DND-41 (cell line): ENCODE measurements at regions not wholly inside any gene's neighbourhood (a gene's known extent, or its start where the extent isn't known, plus 50 kb on each side); places are given as distances from the start of the nearest gene placed in this dataset.

Experiments
- ATAC-seq: fragments of 200-7000 bp; cut with Tn5 transposase; 3 replicates; pipeline ENCODE4 v1.9.1; 2021; ENCODE audit warnings: low read depth; ENCODE audit not compliant: insufficient read depth
- DNase-seq: peaks from one replicate; pipeline ENCODE4 v3.0.0-alpha.2; 2020
- H2AFZ ChIP-seq: 2 replicates; pipeline ENCODE4 v1.6.0; 2012; ENCODE audit warnings: low read depth, low read length
- H3K27ac ChIP-seq: 2 replicates; pipeline ENCODE4 v1.5.1; 2012; ENCODE audit warnings: low read length, inconsistent platforms
- H3K27me3 ChIP-seq: fragments of 200-600 bp; sonication (generic); 2 replicates; pipeline ENCODE4 v1.6.0; 2012; ENCODE audit warnings: low read length, mild to moderate bottlenecking, inconsistent platforms; ENCODE audit not compliant: insufficient read depth, poor library complexity
- H3K36me3 ChIP-seq: 2 replicates; pipeline ENCODE4 v1.5.1; 2012; ENCODE audit warnings: low read length, inconsistent platforms; ENCODE audit not compliant: insufficient read depth
- H3K4me1 ChIP-seq: 2 replicates; pipeline ENCODE4 v1.5.1; 2012; ENCODE audit warnings: mild to moderate bottlenecking, low read length; ENCODE audit not compliant: insufficient read depth
- H3K4me2 ChIP-seq: 2 replicates; pipeline ENCODE4 v1.6.0; 2012; ENCODE audit warnings: mild to moderate bottlenecking, moderate library complexity, low read length, inconsistent platforms; ENCODE audit not compliant: insufficient read depth
- H3K4me3 ChIP-seq, 2 experiments: fragments of 200-600 bp in 1 of 2; shearing (Covaris generic) in 1 of 2; 2 replicates each; pipeline ENCODE4 v1.5.1; 2012 to 2016; ENCODE audit warnings: inconsistent platforms in 2 of 2, low read length in 2 of 2, mild to moderate bottlenecking in 2 of 2, low read depth in 1 of 2, moderate library complexity in 1 of 2
- H3K79me2 ChIP-seq: 2 replicates; pipeline ENCODE4 v1.6.0; 2012; ENCODE audit warnings: low read length, inconsistent platforms; ENCODE audit not compliant: insufficient read depth
- H3K9ac ChIP-seq: 2 replicates; pipeline ENCODE4 v1.6.0; 2012; ENCODE audit warnings: low read depth, mild to moderate bottlenecking, inconsistent platforms, low read length, moderate library complexity
- H3K9me3 ChIP-seq: 2 replicates; pipeline ENCODE4 v1.5.1; 2012; ENCODE audit warnings: low read length, moderate library complexity, mild to moderate bottlenecking, inconsistent platforms; ENCODE audit not compliant: insufficient read depth, severe bottlenecking
- H4K20me1 ChIP-seq: 2 replicates; pipeline ENCODE4 v1.6.0; 2012; ENCODE audit warnings: low read length; ENCODE audit not compliant: insufficient read depth
- CTCF ChIP-seq: IDR thresholded peaks from 2 replicates; pipeline ENCODE4 v1.5.1; 2012; ENCODE audit warnings: borderline replicate concordance, low read length, moderate library complexity, mild to moderate bottlenecking; ENCODE audit not compliant: poor library complexity, severe bottlenecking; ENCODE audit errors: extremely low read depth
- EZH2 ChIP-seq: IDR thresholded peaks from 3 replicates; pipeline ENCODE4 v1.6.1; 2012; ENCODE audit warnings: borderline replicate concordance, low read depth, mild to moderate bottlenecking, moderate library complexity, low read length, inconsistent platforms; ENCODE audit not compliant: severe bottlenecking

GRCh38 chr11:97786961-97787360 is 1233.8 kb upstream of the CNTN5 start:
- Histone ChIP-seq H3K4me3 (no peak overlapping the region), H3K79me2 (no peaks in the 10 kb centered on the region), H3K4me2 (no peak overlapping the region), H3K36me3 (no peaks in the 10 kb centered on the region), H3K27ac (no peak overlapping the region), H3K9me3 (no peaks in the 10 kb centered on the region), H2AFZ (no peak overlapping the region), H3K9ac (no peak overlapping the region), H3K4me1 (no peaks in the 10 kb centered on the region), H3K27me3 (no peaks in the 10 kb centered on the region), H4K20me1 (no peaks in the 10 kb centered on the region)
- DNase-seq (no peak), ATAC-seq (no peak)
- no peak for TF ChIP-seq CTCF
- no peak for TF ChIP-seq EZH2

GRCh38 chr11:97794876-97795275 is 1225.9 kb upstream of the CNTN5 start:
- Histone ChIP-seq H3K27ac (no peak overlapping the region), H4K20me1 (no peaks in the 10 kb centered on the region), H3K9me3 (no peaks in the 10 kb centered on the region), H3K4me2 (no peak overlapping the region), H3K27me3 (no peaks in the 10 kb centered on the region), H3K4me1 (no peaks in the 10 kb centered on the region), H3K4me3 (no peak overlapping the region), H3K9ac (no peak overlapping the region), H3K36me3 (no peaks in the 10 kb centered on the region), H2AFZ (no peak overlapping the region), H3K79me2 (no peaks in the 10 kb centered on the region)
- TF ChIP-seq CTCF (no peak), EZH2 (no peak)
- ATAC-seq (no peak), DNase-seq (no peak)

- Histone ChIP-seq H3K4me1 (no peaks in the 10 kb centered on the region), H4K20me1 (no peaks in the 10 kb centered on the region), H3K36me3 (no peaks in the 10 kb centered on the region), H3K4me2 (no peak overlapping the region), H3K4me3 (no peak overlapping the region), H3K27ac (no peak overlapping the region), H2AFZ (no peak overlapping the region), H3K27me3 (no peaks in the 10 kb centered on the region), H3K79me2 (no peaks in the 10 kb centered on the region), H3K9me3 (no peaks in the 10 kb centered on the region), H3K9ac (no peak overlapping the region)
- ATAC-seq: no peak
- no peak for TF ChIP-seq EZH2
- no peak for TF ChIP-seq CTCF
- no peak for DNase-seq
Measured at GRCh38 chr11:97800891-97801290, 1219.9 kb upstream of the CNTN5 start.
